Endothelial cell of umbilical vein (primary cell): ENCODE measurements at regions not wholly inside any gene's neighbourhood (a gene's known extent, or its start where the extent isn't known, plus 50 kb on each side); places are given as distances from the start of the nearest gene placed in this dataset.

ENCODE experiments used
- BruUV-seq: library from RNA; stranded (reverse); fragments of 400-500 nt; replicated peaks from 2 replicates; lab custom pipeline; 2021; lab: Mats Ljungman, UMichigan
- CTCF ChIA-PET: fragments of 300-600, 350-600 bp; sonication (Branson Sonifier 250); formaldehyde crosslinking; loops from one replicate; lab custom pipeline; 2021; ENCODE audit warnings: antibody characterized with exemption, inconsistent platforms; lab: Charles Lee
- POLR2A ChIA-PET: fragments of 300-600, 350-600 bp; sonication (Branson Sonifier 250); formaldehyde crosslinking; loops from one replicate; lab custom pipeline; 2021; ENCODE audit warnings: antibody characterized with exemption, inconsistent platforms; lab: Charles Lee
- DNase-seq: peaks from one replicate; pipeline ENCODE4 v3.0.0-alpha.2; 2011; ENCODE audit warnings: low read depth, low spot score
- FAIRE-seq: peaks from 2 replicates; lab custom pipeline; 2011; peaks lifted over from hg19 to GRCh38; lab: Jason Lieb, UNC
- H2AFZ ChIP-seq: 2 replicates; pipeline ENCODE4 v1.6.0; 2012; ENCODE audit warnings: low read depth, low read length, control low read depth, inconsistent platforms
- H3K27ac ChIP-seq: 2 replicates; pipeline ENCODE4 v1.5.1; 2011; ENCODE audit warnings: low read depth, mild to moderate bottlenecking, control low read depth, low read length, moderate library complexity; ENCODE audit not compliant: insufficient read depth
- H3K27me3 ChIP-seq, 2 experiments: 2 replicates each; pipeline versions ENCODE4 v1.6.0 to v1.6.1; 2011; ENCODE audit warnings: low read length in 2 of 2, mixed read lengths in 1 of 2; ENCODE audit not compliant: control insufficient read depth in 2 of 2, insufficient read depth in 2 of 2
- H3K36me3 ChIP-seq, 2 experiments: 2 replicates in 1 of 2; 3 replicates in 1 of 2; pipeline ENCODE4 v1.5.1; 2011; ENCODE audit warnings: low read length in 2 of 2, mild to moderate bottlenecking in 1 of 2, moderate library complexity in 1 of 2; ENCODE audit not compliant: control insufficient read depth in 2 of 2, insufficient read depth in 2 of 2; ENCODE audit errors: extremely low read depth in 1 of 2
- H3K4me1 ChIP-seq: 3 replicates; pipeline ENCODE4 v1.5.1; 2011; ENCODE audit warnings: mild to moderate bottlenecking, low read length; ENCODE audit not compliant: control insufficient read depth, insufficient read depth; ENCODE audit errors: extremely low read depth
- H3K4me2 ChIP-seq: 2 replicates; pipeline ENCODE4 v1.6.1; 2011; ENCODE audit warnings: low read length, control low read depth, mixed read lengths; ENCODE audit not compliant: insufficient read depth
- H3K4me3 ChIP-seq, 3 experiments: fragments of 200-600 bp in 1 of 3; sonication (generic), shearing (Covaris generic) in 1 of 3; replicated peaks in 1 of 3; 2 replicates each; pipeline ENCODE4 v1.5.1; 2011 to 2016; ENCODE audit warnings: control low read depth in 3 of 3, low read length in 3 of 3, mild to moderate bottlenecking in 2 of 3, inconsistent platforms in 1 of 3, low read depth in 1 of 3, moderate library complexity in 1 of 3; ENCODE audit not compliant: insufficient read depth in 1 of 3
- H3K79me2 ChIP-seq: 2 replicates; pipeline ENCODE4 v1.6.0; 2012; ENCODE audit warnings: low read length, inconsistent platforms; ENCODE audit not compliant: control insufficient read depth, insufficient read depth
- H3K9ac ChIP-seq: replicated peaks from 2 replicates; pipeline ENCODE3; 2011; ENCODE audit warnings: low read length, control low read depth; ENCODE audit not compliant: insufficient read depth; ENCODE audit errors: extremely low read depth
- H3K9me1 ChIP-seq: replicated peaks from 3 replicates; pipeline ENCODE4 v1.6.0; 2011; ENCODE audit warnings: mild to moderate bottlenecking, low read length; ENCODE audit not compliant: control insufficient read depth, insufficient read depth; ENCODE audit errors: extremely low read depth
- H3K9me3 ChIP-seq: replicated peaks from 2 replicates; pipeline ENCODE4 v1.5.1; 2012; ENCODE audit warnings: low read length, inconsistent platforms; ENCODE audit not compliant: control insufficient read depth, insufficient read depth
- H4K20me1 ChIP-seq: replicated peaks from 2 replicates; pipeline ENCODE3; 2011; ENCODE audit warnings: mild to moderate bottlenecking, low read length; ENCODE audit not compliant: control insufficient read depth, insufficient read depth; ENCODE audit errors: extremely low read depth
- CTCF ChIP-seq, 2 donors: IDR thresholded peaks; 1 replicate in 1 of 2; 2 replicates in 1 of 2; pipeline ENCODE4 v1.5.1; 2011; ENCODE audit warnings: low read length in 2 of 2, mild to moderate bottlenecking in 2 of 2, moderate library complexity in 2 of 2, control low read depth in 1 of 2, inconsistent platforms in 1 of 2, low read depth in 1 of 2; ENCODE audit not compliant: insufficient read depth in 1 of 2; ENCODE audit errors: extremely low read depth in 1 of 2
- EZH2 ChIP-seq: IDR thresholded peaks from 2 replicates; pipeline ENCODE4 v1.6.1; 2012; ENCODE audit warnings: borderline replicate concordance, low read depth, mild to moderate bottlenecking, moderate library complexity, low read length, inconsistent platforms; ENCODE audit not compliant: severe bottlenecking
- FOS ChIP-seq: IDR thresholded peaks from 2 replicates; pipeline ENCODE4 v1.6.1; 2011; ENCODE audit warnings: mild to moderate bottlenecking, low read length, moderate library complexity, borderline replicate concordance; ENCODE audit not compliant: insufficient read depth
- GATA2 ChIP-seq: IDR thresholded peaks from 2 replicates; pipeline ENCODE4 v1.7.0; 2011; ENCODE audit warnings: low read depth, mild to moderate bottlenecking, moderate library complexity, mixed read lengths, low read length; ENCODE audit not compliant: insufficient read length, insufficient read depth
- JUN ChIP-seq: IDR thresholded peaks from 2 replicates; pipeline ENCODE4 v1.6.1; 2011; ENCODE audit warnings: borderline replicate concordance, low read depth; ENCODE audit not compliant: insufficient read length, insufficient read depth
- MAX ChIP-seq: IDR thresholded peaks from 2 replicates; pipeline ENCODE4 v1.6.1; 2011; ENCODE audit not compliant: insufficient read depth, insufficient read length
- MYC ChIP-seq: IDR thresholded peaks from one replicate; pipeline ENCODE4 v1.6.1; 2011; ENCODE audit warnings: mild to moderate bottlenecking, low read depth, low read length
- POLR2A ChIP-seq: IDR thresholded peaks from 2 replicates; pipeline ENCODE4 v1.6.1; 2012; ENCODE audit warnings: low read depth, mild to moderate bottlenecking, control low read depth, low read length
- POLR2AphosphoS5 ChIP-seq: IDR thresholded peaks from 2 replicates; pipeline ENCODE4 v1.6.1; 2012; ENCODE audit warnings: low read depth, mild to moderate bottlenecking, control low read depth, low read length, moderate library complexity; ENCODE audit not compliant: insufficient read depth
- dilution Hi-C: fragments of 300-500 bp; cut with MboI; formaldehyde crosslinking; loops from one replicate; pipeline ENCODE4 v1.15.0; 2019; ENCODE audit warnings: low sequenced_read_pairs; ENCODE audit not compliant: extremely low pct_ligation_motif_present
- intact Hi-C: fragments of 100-400 bp; cut with micrococcal nuclease; formaldehyde crosslinking; loops from one replicate; pipeline ENCODE4 v1.10.0; 2022

- H3K4me3 ChIP-seq = no peak overlapping the region
- dilution Hi-C loops (no loop called here), intact Hi-C loops (no loop called here)
- no peak overlapping the region for H3K9ac ChIP-seq
- ChIA-PET POLR2A (no interaction called here), CTCF (no interaction called here)
- no peak overlapping the region for H3K27ac ChIP-seq
- no peak overlapping the region for H3K4me2 ChIP-seq
- H3K79me2 ChIP-seq = no peaks in the 10 kb centered on the region
- FAIRE-seq (no peak), DNase-seq (no peak)
- H3K27me3 ChIP-seq = no peaks in the 10 kb centered on the region
- BruUV-seq = no TSS peak
- H3K36me3 ChIP-seq = no peaks in the 10 kb centered on the region
- no peaks in the 10 kb centered on the region for H3K4me1 ChIP-seq
- no peaks in the 10 kb centered on the region for H4K20me1 ChIP-seq
- TF ChIP-seq POLR2AphosphoS5 = no peak
- no peak for TF ChIP-seq CTCF (IDR thresholded peaks at IDR 0.05; ENCODE audit: extremely low read depth in 1 of 2, insufficient read depth in 1 of 2, low read depth in 1 of 2, low read length in 2 of 2)
- TF ChIP-seq JUN = no peak
- TF ChIP-seq POLR2A = no peak
- TF ChIP-seq MYC = no peak
- no peak overlapping the region for H2AFZ ChIP-seq
- peaks cover 9% of the 10 kb centered on the region for H3K9me3 ChIP-seq
- H3K9me1 ChIP-seq = no peaks in the 10 kb centered on the region
Observed at GRCh38 chr2:819121-819520, 131.5 kb upstream of the SNTG2 start.

GRCh38 chr2:817336-818015, 133.2 kb upstream of the SNTG2 start:
- H3K4me3 ChIP-seq = no peak overlapping the region
- no peaks in the 10 kb centered on the region for H3K4me1 ChIP-seq
- no peak for TF ChIP-seq CTCF (IDR thresholded peaks at IDR 0.05; ENCODE audit: extremely low read depth in 1 of 2, insufficient read depth in 1 of 2, low read depth in 1 of 2, low read length in 2 of 2)
- TF ChIP-seq POLR2A = no peak
- TF ChIP-seq MAX = no peak
- TF ChIP-seq EZH2 = no peak
- TF ChIP-seq GATA2 = no peak
- TF ChIP-seq JUN = no peak
- TF ChIP-seq FOS = no peak
- no peak for TF ChIP-seq MYC
- TF ChIP-seq POLR2AphosphoS5 = no peak
- ChIA-PET CTCF (no interaction called here), POLR2A (no interaction called here)
- no peaks in the 10 kb centered on the region for H4K20me1 ChIP-seq
- H3K36me3 ChIP-seq = no peaks in the 10 kb centered on the region
- BruUV-seq = no TSS peak
- peaks cover 10% of the 10 kb centered on the region for H3K9me3 ChIP-seq
- no peaks in the 10 kb centered on the region for H3K79me2 ChIP-seq
- dilution Hi-C loops = no loop called here
- DNase-seq (no peak), FAIRE-seq (no peak)
- no peaks in the 10 kb centered on the region for H3K27me3 ChIP-seq
- no peak overlapping the region for H3K9ac ChIP-seq
- no peak overlapping the region for H2AFZ ChIP-seq
- intact Hi-C loops = no loop called here
- H3K9me1 ChIP-seq = no peaks in the 10 kb centered on the region
- H3K4me2 ChIP-seq = no peak overlapping the region
- no peak overlapping the region for H3K27ac ChIP-seq
